Ishikawa (cell line): ENCODE measurements at regions not wholly inside any gene's neighbourhood (a gene's known extent, or its start where the extent isn't known, plus 50 kb on each side); places are given as distances from the start of the nearest gene placed in this dataset.

Experiments
- CEBPB ChIP-seq: IDR thresholded peaks from 2 replicates; pipeline ENCODE4 v1.6.1; 2012
- CREB1 ChIP-seq: IDR thresholded peaks from 2 replicates; pipeline ENCODE4 v1.6.1; 2012; ENCODE audit warnings: low read depth
- EGR1 ChIP-seq: IDR thresholded peaks from 2 replicates; pipeline ENCODE4 v1.6.1; 2012
- EP300 ChIP-seq: IDR thresholded peaks from 2 replicates; pipeline ENCODE4 v1.6.1; 2012; ENCODE audit warnings: borderline replicate concordance
- FOXM1 ChIP-seq: IDR thresholded peaks from 2 replicates; pipeline ENCODE4 v1.6.1; 2012; ENCODE audit warnings: low read depth, borderline replicate concordance
- MAX ChIP-seq: IDR thresholded peaks from 2 replicates; pipeline ENCODE4 v1.6.1; 2012
- NFIC ChIP-seq: IDR thresholded peaks from 2 replicates; pipeline ENCODE4 v1.6.1; 2012
- RAD21 ChIP-seq: IDR thresholded peaks from 2 replicates; pipeline ENCODE4 v1.6.1; 2012; ENCODE audit warnings: low read depth
- REST ChIP-seq: IDR thresholded peaks from 2 replicates; pipeline ENCODE4 v1.6.1; 2012; ENCODE audit warnings: low read depth, mild to moderate bottlenecking
- TAF1 ChIP-seq: IDR thresholded peaks from 2 replicates; pipeline ENCODE4 v1.6.1; 2012; ENCODE audit warnings: low read depth, mild to moderate bottlenecking
- TCF12 ChIP-seq: IDR thresholded peaks from 2 replicates; pipeline ENCODE4 v1.6.1; 2012; ENCODE audit warnings: low read depth
- TEAD4 ChIP-seq: IDR thresholded peaks from 2 replicates; pipeline ENCODE4 v1.6.1; 2012
- USF1 ChIP-seq: IDR thresholded peaks from 2 replicates; pipeline ENCODE4 v1.6.1; 2012
- YY1 ChIP-seq: IDR thresholded peaks from 2 replicates; pipeline ENCODE4 v1.6.1; 2012; ENCODE audit warnings: low read depth
- ZBTB7A ChIP-seq: IDR thresholded peaks from 2 replicates; pipeline ENCODE4 v1.6.1; 2012; ENCODE audit warnings: low read depth

GRCh38 chr17:55829995-55830612 lies 79.3 kb downstream of the PCTP start:
- TF ChIP-seq TEAD4 (no peak), CEBPB (no peak), NFIC (no peak), MAX (no peak), FOXM1 (no peak), CREB1 (no peak), RAD21 (no peak), USF1 (no peak), REST (no peak), YY1 (no peak)

- TF ChIP-seq REST (no peak), USF1 (no peak), TEAD4 (no peak), CEBPB (no peak), EGR1 (no peak), CREB1 (no peak), EP300 (no peak), YY1 (no peak), NFIC (no peak), TAF1 (no peak), TCF12 (no peak), ZBTB7A (no peak), MAX (no peak), FOXM1 (no peak), RAD21 (no peak)
Observed at GRCh38 chr17:55830699-55831471, 80.0 kb downstream of the PCTP start.

GRCh38 chr17:55833306-55833705 lies 82.5 kb downstream of the PCTP start:
- TF ChIP-seq FOXM1 (no peak), ZBTB7A (no peak), TEAD4 (no peak), YY1 (no peak), USF1 (no peak), CEBPB (no peak), CREB1 (no peak), NFIC (no peak), TCF12 (no peak)

GRCh38 chr17:55842405-55843158 lies 91.7 kb downstream of the PCTP start:
- TF ChIP-seq EP300, result no peak
- no peak for TF ChIP-seq FOXM1
- TF ChIP-seq CREB1, result no peak
- TF ChIP-seq EGR1, result no peak
- TF ChIP-seq YY1, result no peak
- TF ChIP-seq NFIC, result no peak
- TF ChIP-seq TEAD4, result no peak
- no peak for TF ChIP-seq RAD21
- no peak for TF ChIP-seq ZBTB7A
- no peak for TF ChIP-seq USF1
- no peak for TF ChIP-seq REST
- no peak for TF ChIP-seq TCF12
- no peak for TF ChIP-seq MAX
- TF ChIP-seq CEBPB, result no peak
- no peak for TF ChIP-seq TAF1
